IMR-90 (cell line): ENCODE measurements at regions not wholly inside any gene's neighbourhood (a gene's known extent, or its start where the extent isn't known, plus 50 kb on each side); places are given as distances from the start of the nearest gene placed in this dataset.

ENCODE experiments used
- ATAC-seq: fragments of 200-7000 bp; cut with Tn5 transposase; 2 replicates; pipeline ENCODE4 v1.9.1; 2020; ENCODE audit warnings: low read depth, mild to moderate bottlenecking, moderate library complexity
- BruUV-seq: library from RNA; stranded (reverse); fragments of 400-500 nt; replicated peaks from 2 replicates; lab custom pipeline; 2021; lab: Mats Ljungman, UMichigan
- CTCF ChIA-PET: fragments of 300-600 bp; formaldehyde crosslinking; extraction: SDS; loops from one replicate; lab custom pipeline; 2021; ENCODE audit warnings: antibody characterized with exemption; lab: Yijun Ruan, JAX
- POLR2A ChIA-PET: fragments of 300-600 bp; sonication (Branson Sonifier 250); formaldehyde crosslinking; loops from one replicate; lab custom pipeline; 2022; ENCODE audit warnings: antibody characterized with exemption; ENCODE audit not compliant: unreplicated experiment; lab: Charles Lee
- DNase-seq: peaks from one replicate; pipeline ENCODE4 v3.0.0; 2013
- H2AFZ ChIP-seq: replicated peaks from 2 replicates; pipeline ENCODE3; 2013; ENCODE audit warnings: low read length, mild to moderate bottlenecking; ENCODE audit not compliant: poor library complexity
- H2AK5ac ChIP-seq: 2 replicates; pipeline ENCODE4 v1.6.1; 2013; ENCODE audit warnings: low read depth, low read length, inconsistent platforms
- H2AK9ac ChIP-seq: replicated peaks from 2 replicates; pipeline ENCODE3; 2013; ENCODE audit warnings: mild to moderate bottlenecking, low read depth, low read length, moderate library complexity; ENCODE audit not compliant: poor library complexity
- H2BK120ac ChIP-seq: 2 replicates; pipeline ENCODE4 v1.6.1; 2013; ENCODE audit warnings: low read depth, low read length, inconsistent platforms
- H2BK15ac ChIP-seq: 3 replicates; pipeline ENCODE4 v1.6.1; 2013; ENCODE audit warnings: low read depth, low read length, inconsistent platforms
- H2BK20ac ChIP-seq: 2 replicates; pipeline ENCODE4 v1.6.1; 2013; ENCODE audit warnings: low read depth, mild to moderate bottlenecking, inconsistent platforms, low read length, moderate library complexity
- H2BK5ac ChIP-seq: 2 replicates; pipeline ENCODE4 v1.6.1; 2013; ENCODE audit warnings: mild to moderate bottlenecking, low read depth, low read length, inconsistent platforms; ENCODE audit not compliant: poor library complexity, severe bottlenecking
- H3K14ac ChIP-seq: replicated peaks from 2 replicates; pipeline ENCODE4 v1.6.1; 2013; ENCODE audit warnings: low read depth, low read length, inconsistent platforms
- H3K18ac ChIP-seq: 2 replicates; pipeline ENCODE4 v1.6.1; 2013; ENCODE audit warnings: low read depth, low read length, control low read depth
- H3K23ac ChIP-seq: 2 replicates; pipeline ENCODE4 v1.6.1; 2013; ENCODE audit warnings: low read depth, low read length, inconsistent platforms
- H3K27ac ChIP-seq: 2 replicates; pipeline ENCODE4 v1.5.1; 2013; ENCODE audit warnings: mild to moderate bottlenecking, control low read depth, low read length; ENCODE audit not compliant: insufficient read depth
- H3K27me3 ChIP-seq: 2 replicates; pipeline ENCODE4 v1.6.1; 2013; ENCODE audit warnings: low read length; ENCODE audit not compliant: control insufficient read depth, insufficient read depth
- H3K36me3 ChIP-seq: 2 replicates; pipeline ENCODE4 v1.6.1; 2013; ENCODE audit warnings: low read length, mixed read lengths; ENCODE audit not compliant: control insufficient read depth, insufficient read depth
- H3K4ac ChIP-seq: 2 replicates; pipeline ENCODE4 v1.6.1; 2013; ENCODE audit warnings: low read depth, low read length, inconsistent platforms
- H3K4me1 ChIP-seq: 2 replicates; pipeline ENCODE4 v1.6.1; 2013; ENCODE audit warnings: low read length, mixed read lengths; ENCODE audit not compliant: control insufficient read depth, insufficient read depth
- H3K4me2 ChIP-seq: 2 replicates; pipeline ENCODE4 v1.6.1; 2013; ENCODE audit warnings: low read depth, mild to moderate bottlenecking, control low read depth, low read length, moderate library complexity
- H3K4me3 ChIP-seq: 2 replicates; pipeline ENCODE4 v1.5.1; 2013; ENCODE audit warnings: low read depth, mild to moderate bottlenecking, control low read depth, low read length, moderate library complexity; ENCODE audit not compliant: insufficient read depth
- H3K56ac ChIP-seq: 2 replicates; pipeline ENCODE4 v1.6.1; 2013; ENCODE audit warnings: low read length, inconsistent platforms; ENCODE audit not compliant: insufficient read depth; ENCODE audit errors: extremely low read depth
- H3K79me1 ChIP-seq, 2 experiments: 2 replicates each; pipeline ENCODE4 v1.6.1; 2013; ENCODE audit warnings: low read length in 2 of 2, inconsistent platforms in 1 of 2, low read depth in 1 of 2
- H3K9ac ChIP-seq: 2 replicates; pipeline ENCODE4 v1.6.1; 2013; ENCODE audit warnings: low read depth, low read length, control low read depth
- H3K9me1 ChIP-seq: 2 replicates; pipeline ENCODE4 v1.6.1; 2013; ENCODE audit warnings: low read length, inconsistent platforms; ENCODE audit not compliant: insufficient read depth
- H3K9me3 ChIP-seq: 2 replicates; pipeline ENCODE4 v1.6.1; 2013; ENCODE audit warnings: low read length; ENCODE audit not compliant: control insufficient read depth, insufficient read depth
- H4K20me1 ChIP-seq: 2 replicates; pipeline ENCODE4 v1.6.1; 2013; ENCODE audit warnings: low read length, inconsistent platforms; ENCODE audit not compliant: insufficient read depth
- H4K5ac ChIP-seq: 2 replicates; pipeline ENCODE4 v1.6.1; 2013; ENCODE audit warnings: mild to moderate bottlenecking, low read depth, low read length, control low read depth
- H4K8ac ChIP-seq, 2 experiments: 2 replicates each; pipeline ENCODE4 v1.6.1; 2013; ENCODE audit warnings: low read depth in 2 of 2, low read length in 2 of 2, control low read depth in 1 of 2, inconsistent platforms in 1 of 2
- H4K91ac ChIP-seq: 2 replicates; pipeline ENCODE4 v1.6.1; 2013; ENCODE audit warnings: low read depth, low read length, inconsistent platforms; ENCODE audit not compliant: insufficient read depth
- MAZ ChIP-seq: IDR thresholded peaks from 2 replicates; pipeline ENCODE4 v1.6.1; 2012; ENCODE audit warnings: low read depth, mild to moderate bottlenecking, low read length, improper control_type of control experiment, moderate library complexity, borderline replicate concordance
- WGBS, 2 experiments: methylation state at CpG; one replicate each; pipeline versions ENCODE4 v1.1.5 to v1.1.7; 2013; ENCODE audit warnings: missing lambda C conversion rate in 2 of 2; ENCODE audit not compliant: insufficient read length in 1 of 2; ENCODE audit errors: extremely low coverage in 2 of 2; 5-methylcytosine and 5-hydroxymethylcytosine counted together
- dilution Hi-C: fragments of 300-500 bp; cut with HindIII; formaldehyde crosslinking; loops from one replicate; pipeline ENCODE4 v1.14.3; 2018; ENCODE audit warnings: low sequenced_read_pairs; ENCODE audit not compliant: unreplicated experiment
- in situ Hi-C: fragments of 300-500 bp; cut with MboI; formaldehyde crosslinking; loops from 3 replicates; pipeline ENCODE4 v1.14.3; 2019; ENCODE audit warnings: low sequenced_read_pairs, inconsistent platforms, mixed read lengths
- intact Hi-C: fragments of 100-400 bp; cut with micrococcal nuclease; formaldehyde crosslinking; loops from 2 replicates; pipeline ENCODE4 v1.10.0; 2022

DNA sequence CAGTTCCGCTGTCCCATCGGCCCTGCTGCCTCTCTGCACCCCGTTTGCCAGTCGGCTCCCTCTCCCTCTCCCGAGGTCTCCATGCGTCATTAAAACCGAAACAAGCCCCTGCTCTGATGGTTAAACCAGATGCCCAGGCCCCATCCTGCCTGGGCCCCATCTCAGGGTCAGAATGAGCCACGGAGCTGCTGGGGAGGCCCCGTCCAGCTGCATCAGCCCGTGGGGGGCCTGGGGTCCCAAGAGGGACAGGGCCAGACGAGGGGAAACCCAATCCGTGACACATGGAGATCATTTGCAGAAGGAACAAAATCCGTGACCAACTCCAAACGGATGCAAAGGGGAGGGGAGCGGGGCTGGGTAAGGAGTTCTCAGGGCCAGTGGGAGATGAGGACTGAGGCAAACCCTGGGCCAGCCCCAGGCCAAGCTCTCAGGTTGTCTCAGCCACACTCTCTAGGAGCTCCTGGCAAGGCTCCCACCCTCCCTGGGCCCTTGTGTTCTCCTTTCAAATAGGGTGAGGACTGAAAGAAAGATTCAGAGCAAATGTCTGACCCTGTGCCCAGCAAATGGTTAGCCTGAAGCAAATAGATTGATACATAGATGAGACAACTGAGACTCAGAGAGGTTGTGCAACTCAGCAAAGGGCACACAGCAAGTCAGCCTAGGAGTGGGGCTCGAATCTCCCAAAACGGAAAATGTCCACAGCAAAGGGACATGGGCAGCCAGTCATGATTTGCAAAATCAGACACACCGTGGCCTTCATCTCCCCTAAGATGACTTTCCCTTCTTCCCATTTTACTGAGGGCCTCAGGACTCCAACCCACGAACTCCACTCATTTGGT lies 162.1 kb downstream of the MN1 start:
- peak overlapping the region; percentile 48 for H2AFZ ChIP-seq
- H2BK5ac ChIP-seq = no peak overlapping the region
- no peak overlapping the region for H3K4me3 ChIP-seq
- no peak overlapping the region for H4K5ac ChIP-seq
- in situ Hi-C loops = no loop called here
- no peak for TF ChIP-seq MAZ
- dilution Hi-C loops = no loop called here
- H3K4me1 ChIP-seq = peaks cover 2% of the 10 kb centered on the region; the same call in 1 of the 2 replicates
- no peak overlapping the region for H4K91ac ChIP-seq
- WGBS, 2 experiments = 29% methylated on average over 8 of the region's 19 CpGs; no CpG with 5 or more reads in 1 of the 2 experiments
- POLR2A ChIA-PET = no interaction called here
- DNase-seq = no peak
- H3K18ac ChIP-seq = no peak overlapping the region
- peaks cover 2% of the 10 kb centered on the region; the same call in 1 of the 2 replicates for H3K9me3 ChIP-seq
- H2AK9ac ChIP-seq = no peak overlapping the region
- intact Hi-C loops = no loop called here
- H3K14ac ChIP-seq = no peak overlapping the region
- no peak overlapping the region for H2BK120ac ChIP-seq
- H4K8ac ChIP-seq = no peak overlapping the region
- H3K27ac ChIP-seq = no peak overlapping the region
- H3K79me1 ChIP-seq = no peaks in the 10 kb centered on the region
- H2BK20ac ChIP-seq = no peak overlapping the region
- CTCF ChIA-PET = interaction anchor here (0.7 kb wide), 1 partner anchor 876 kb away, joined by 3 read pairs; no protein-coding TSS in a partner anchor
- H3K36me3 ChIP-seq = no peaks in the 10 kb centered on the region
- ATAC-seq = no peak
- no peak overlapping the region for H2BK15ac ChIP-seq
- no peak overlapping the region for H3K56ac ChIP-seq
- peaks cover 39% of the 10 kb centered on the region for H3K27me3 ChIP-seq
- H3K4me2 ChIP-seq = no peak overlapping the region
- no peaks in the 10 kb centered on the region for H3K9me1 ChIP-seq
- no peak overlapping the region for H3K4ac ChIP-seq
- no peak overlapping the region for H2AK5ac ChIP-seq
- no peaks in the 10 kb centered on the region for H4K20me1 ChIP-seq
- no peak overlapping the region for H3K9ac ChIP-seq
- no peak overlapping the region for H3K23ac ChIP-seq
- BruUV-seq = no TSS peak
